Breast epithelium (tissue), 4 donors: ENCODE measurements at regions not wholly inside any gene's neighbourhood (a gene's known extent, or its start where the extent isn't known, plus 50 kb on each side); places are given as distances from the start of the nearest gene placed in this dataset.
A peak's percentile ranks its signal among the peaks of the same experiment; 100 is the strongest.

ENCODE experiments used
- DNase-seq, 2 donors: peaks; one replicate each; pipeline ENCODE4 v3.0.0-alpha.2; 2019; ENCODE audit warnings: low spot score in 2 of 2
- H3K27ac ChIP-seq, 2 donors: fragments of 200-600 bp; sonication (generic) in 1 of 2; one replicate each; pipeline ENCODE4 v1.5.1; 2016 to 2019; ENCODE audit warnings: mild to moderate bottlenecking in 1 of 2
- H3K27me3 ChIP-seq, 2 donors: fragments of 200-600 bp; sonication (generic) in 1 of 2; one replicate each; pipeline versions ENCODE4 v1.5.1 to v1.6.0; 2017 to 2019; ENCODE audit warnings: control low read depth in 1 of 2, mild to moderate bottlenecking in 1 of 2
- H3K36me3 ChIP-seq: fragments of 200-600 bp; one replicate; pipeline ENCODE4 v1.5.1; 2019
- H3K4me1 ChIP-seq, 2 donors: fragments of 200-600 bp; sonication (generic); one replicate each; pipeline ENCODE4 v1.5.1; 2016 to 2019; ENCODE audit warnings: control low read depth in 1 of 2
- H3K4me3 ChIP-seq, 3 donors: fragments of 200-600 bp; sonication (generic); 1 replicate in 2 of 3; 2 replicates in 1 of 3; pipeline ENCODE4 v1.5.1; 2016 to 2019; ENCODE audit warnings: mild to moderate bottlenecking in 3 of 3, moderate library complexity in 2 of 3
- H3K9me3 ChIP-seq, 2 donors: fragments of 200-600 bp; sonication (generic) in 1 of 2; one replicate each; pipeline ENCODE4 v1.5.1; 2016 to 2019; ENCODE audit warnings: control low read depth in 1 of 2
- POLR2A ChIP-seq: fragments of 450-650 bp; IDR thresholded peaks from one replicate; pipeline ENCODE4 v1.6.1; 2016; ENCODE audit warnings: antibody characterized with exemption, mild to moderate bottlenecking, moderate library complexity
- POLR2AphosphoS5 ChIP-seq, 3 donors: sonication (generic); formaldehyde crosslinking; IDR thresholded peaks; one replicate each; pipeline ENCODE4 v1.6.1; 2017; ENCODE audit warnings: antibody characterized with exemption in 3 of 3
- intact Hi-C: fragments of 100-400 bp; cut with DNase I; formaldehyde crosslinking; loops from one replicate; pipeline ENCODE4 v1.15.1; 2023; ENCODE audit warnings: low total_unique reads
- TF ChIP-seq, protein P1 (sequence below), 3 donors: fragments of 450-650 bp; IDR thresholded peaks; one replicate each; pipeline ENCODE4 v1.5.1; 2016 to 2017; ENCODE audit warnings: antibody characterized with exemption in 3 of 3, mild to moderate bottlenecking in 3 of 3, moderate library complexity in 3 of 3

DNA sequence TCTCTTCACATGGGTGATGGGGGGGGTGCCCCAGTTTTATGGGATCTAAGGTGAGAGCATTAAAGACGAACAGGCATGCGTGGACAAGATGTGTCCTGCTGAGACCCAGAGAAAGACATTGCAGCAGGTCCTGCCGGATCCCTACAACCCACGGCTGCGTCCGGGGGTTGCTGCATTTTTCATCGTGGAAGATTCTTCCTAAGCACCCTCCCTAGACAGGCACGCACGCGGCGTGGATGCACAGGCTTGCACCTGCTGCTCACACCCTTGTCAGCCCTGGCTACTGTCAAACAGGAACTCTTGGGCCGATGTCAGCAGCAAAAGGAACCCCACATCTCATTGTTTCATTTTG lies 280.6 kb upstream of the RTL1 start:
- H3K36me3 ChIP-seq, result no peaks in the 10 kb centered on the region
- H3K27ac ChIP-seq, result no peak overlapping the region
- DNase-seq, result peak in 1 of 2 donors; percentile 7
- peaks cover 0 to 12% of the 10 kb centered on the region in 2 donors for H3K27me3 ChIP-seq
- H3K9me3 ChIP-seq, result peaks cover 12 to 23% of the 10 kb centered on the region in 2 donors
- no peaks in the 10 kb centered on the region for H3K4me1 ChIP-seq
- intact Hi-C loops, result no loop called here
- TF ChIP-seq POLR2A (no peak), POLR2AphosphoS5 (IDR thresholded peaks at IDR 0.05) (no peak)
- TF ChIP-seq, protein P1, sequence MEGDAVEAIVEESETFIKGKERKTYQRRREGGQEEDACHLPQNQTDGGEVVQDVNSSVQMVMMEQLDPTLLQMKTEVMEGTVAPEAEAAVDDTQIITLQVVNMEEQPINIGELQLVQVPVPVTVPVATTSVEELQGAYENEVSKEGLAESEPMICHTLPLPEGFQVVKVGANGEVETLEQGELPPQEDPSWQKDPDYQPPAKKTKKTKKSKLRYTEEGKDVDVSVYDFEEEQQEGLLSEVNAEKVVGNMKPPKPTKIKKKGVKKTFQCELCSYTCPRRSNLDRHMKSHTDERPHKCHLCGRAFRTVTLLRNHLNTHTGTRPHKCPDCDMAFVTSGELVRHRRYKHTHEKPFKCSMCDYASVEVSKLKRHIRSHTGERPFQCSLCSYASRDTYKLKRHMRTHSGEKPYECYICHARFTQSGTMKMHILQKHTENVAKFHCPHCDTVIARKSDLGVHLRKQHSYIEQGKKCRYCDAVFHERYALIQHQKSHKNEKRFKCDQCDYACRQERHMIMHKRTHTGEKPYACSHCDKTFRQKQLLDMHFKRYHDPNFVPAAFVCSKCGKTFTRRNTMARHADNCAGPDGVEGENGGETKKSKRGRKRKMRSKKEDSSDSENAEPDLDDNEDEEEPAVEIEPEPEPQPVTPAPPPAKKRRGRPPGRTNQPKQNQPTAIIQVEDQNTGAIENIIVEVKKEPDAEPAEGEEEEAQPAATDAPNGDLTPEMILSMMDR (IDR thresholded peaks at IDR 0.05), result no peak
- no peak overlapping the region for H3K4me3 ChIP-seq

DNA sequence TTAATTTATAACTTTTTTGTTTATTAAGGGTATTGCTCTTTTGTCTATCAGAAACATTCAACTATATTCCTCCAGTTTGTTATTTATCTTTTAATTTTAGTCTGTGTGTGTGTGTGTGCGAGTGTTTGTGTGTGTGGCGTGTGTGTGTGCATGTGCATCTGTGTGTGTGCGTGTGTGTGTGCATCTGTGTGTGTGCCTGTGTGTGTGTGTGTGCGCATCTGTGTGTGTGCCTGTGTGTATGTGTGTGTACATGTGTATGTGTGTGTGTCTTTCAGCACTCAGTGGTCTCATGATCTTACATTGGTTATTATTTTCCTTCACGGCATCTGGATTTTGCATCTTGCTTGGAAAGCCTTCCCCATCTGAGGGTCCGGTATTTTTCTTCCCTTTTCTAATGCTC lies 281.1 kb upstream of the RTL1 start:
- Histone ChIP-seq H3K27me3 (peaks cover 0 to 12% of the 10 kb centered on the region in 2 donors), H3K4me1 (no peaks in the 10 kb centered on the region), H3K27ac (no peak overlapping the region), H3K36me3 (no peaks in the 10 kb centered on the region), H3K4me3 (no peak overlapping the region), H3K9me3 (peaks cover 12 to 18% of the 10 kb centered on the region in 2 donors)
- no peak for DNase-seq
- intact Hi-C loops, result no loop called here
- no peak for TF ChIP-seq POLR2AphosphoS5 (IDR thresholded peaks at IDR 0.05)
- TF ChIP-seq, protein P1 (IDR thresholded peaks at IDR 0.05), result no peak
- no peak for TF ChIP-seq POLR2A

DNA sequence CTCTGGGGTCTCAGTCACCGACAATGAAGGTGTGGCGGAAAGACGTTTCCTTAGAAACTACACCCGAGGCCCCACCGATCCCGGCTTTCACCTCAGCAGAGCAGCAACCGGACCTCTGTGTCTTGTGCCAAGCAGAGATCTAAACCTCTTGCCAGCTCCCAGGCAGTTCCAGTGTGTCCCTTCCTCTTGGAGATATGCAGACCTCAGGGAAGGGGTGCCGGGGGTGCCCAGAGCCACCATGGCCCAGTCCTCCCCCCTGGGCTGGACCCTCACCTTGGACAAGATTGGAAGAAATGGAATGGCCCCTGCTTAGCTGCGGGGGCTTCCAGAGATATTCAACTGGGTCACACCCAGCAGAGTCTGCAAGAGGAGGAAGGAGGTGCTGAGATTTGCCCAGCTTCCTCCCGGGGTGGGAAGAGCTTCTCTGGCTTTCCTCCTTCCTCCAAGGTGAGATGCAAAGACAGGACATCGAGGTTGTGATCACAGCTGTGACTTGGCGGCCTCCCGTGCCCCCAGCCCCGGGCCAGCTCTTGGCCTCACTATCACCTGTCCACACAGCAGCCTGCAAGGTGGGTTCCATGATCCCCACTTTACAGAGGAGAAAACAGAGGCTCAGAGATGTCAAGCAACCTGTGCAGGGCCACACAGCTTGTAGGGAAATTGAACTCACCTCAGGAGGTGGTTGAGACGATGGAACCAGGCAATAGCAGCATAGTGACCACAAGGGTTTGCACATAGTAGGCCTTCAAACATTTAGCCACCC lies 281.7 kb upstream of the RTL1 start:
- Histone ChIP-seq H3K4me3 (no peak overlapping the region), H3K36me3 (no peaks in the 10 kb centered on the region), H3K4me1 (no peaks in the 10 kb centered on the region), H3K27me3 (peaks cover 0 to 12% of the 10 kb centered on the region in 2 donors), H3K27ac (no peak overlapping the region), H3K9me3 (peaks cover 7 to 11% of the 10 kb centered on the region in 2 donors)
- peak; percentile 7 to 22 for DNase-seq
- intact Hi-C loops, result no loop called here
- TF ChIP-seq, protein P1 (IDR thresholded peaks at IDR 0.05), result no peak
- TF ChIP-seq POLR2AphosphoS5 (IDR thresholded peaks at IDR 0.05) (no peak), POLR2A (no peak)

DNA sequence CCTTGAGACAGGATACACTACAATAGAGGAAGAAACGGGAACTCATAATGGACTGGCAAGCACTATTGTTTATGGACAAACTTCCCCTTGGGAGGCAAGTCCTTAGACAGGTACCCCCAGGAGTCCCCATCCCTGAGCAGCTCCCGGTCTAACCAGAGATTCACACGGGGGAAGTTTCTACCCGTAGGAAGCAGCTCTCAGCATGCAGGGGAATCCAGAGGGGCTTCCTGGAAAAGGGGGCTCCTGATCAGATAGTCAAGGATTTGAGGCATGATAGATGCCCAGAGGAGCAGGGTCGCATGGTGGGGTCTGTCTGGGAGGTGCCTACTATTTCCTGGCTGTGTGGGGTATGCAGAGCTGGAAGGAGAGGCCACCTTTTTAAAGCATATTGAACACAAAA lies 282.4 kb upstream of the RTL1 start:
- peaks cover 0 to 4% of the 10 kb centered on the region in 2 donors for H3K9me3 ChIP-seq
- peaks cover 0 to 12% of the 10 kb centered on the region in 2 donors for H3K27me3 ChIP-seq
- no peak overlapping the region for H3K4me3 ChIP-seq
- TF ChIP-seq, protein P1 (IDR thresholded peaks at IDR 0.05), result no peak
- no peak for TF ChIP-seq POLR2AphosphoS5 (IDR thresholded peaks at IDR 0.05)
- no peak for TF ChIP-seq POLR2A
- peak in 1 of 2 donors; percentile 10 for DNase-seq
- H3K27ac ChIP-seq, result no peak overlapping the region
- H3K4me1 ChIP-seq, result no peaks in the 10 kb centered on the region
- intact Hi-C loops, result no loop called here
- H3K36me3 ChIP-seq, result no peaks in the 10 kb centered on the region

DNA sequence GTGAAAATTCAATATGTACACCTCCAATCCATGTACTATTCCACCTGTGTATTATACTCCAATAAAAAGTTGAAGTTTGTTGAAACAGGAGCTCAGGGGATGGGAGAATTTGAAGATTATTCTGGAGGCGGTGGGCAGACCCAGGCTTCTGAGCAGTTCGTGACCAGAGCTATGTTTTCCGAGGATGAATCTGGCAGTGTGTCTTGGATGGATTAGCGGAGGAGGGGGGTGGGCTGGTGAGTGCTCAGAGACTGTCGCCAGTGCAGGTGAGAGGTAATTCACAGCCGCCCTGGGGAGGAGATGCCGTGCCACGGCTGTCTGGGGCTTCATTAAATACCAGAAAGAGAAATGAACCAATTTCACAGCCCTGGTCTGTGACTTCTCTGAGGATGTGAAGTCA lies 283.0 kb upstream of the RTL1 start:
- H3K27me3 ChIP-seq, result peaks cover 0 to 12% of the 10 kb centered on the region in 2 donors
- no peaks in the 10 kb centered on the region for H3K36me3 ChIP-seq
- TF ChIP-seq, protein P1 (IDR thresholded peaks at IDR 0.05), result no peak
- TF ChIP-seq POLR2A (no peak), POLR2AphosphoS5 (IDR thresholded peaks at IDR 0.05) (no peak)
- H3K4me3 ChIP-seq, result no peak overlapping the region
- intact Hi-C loops, result no loop called here
- peaks cover 0 to 4% of the 10 kb centered on the region in 2 donors for H3K9me3 ChIP-seq
- H3K4me1 ChIP-seq, result no peaks in the 10 kb centered on the region
- peak in 1 of 2 donors; percentile 15 for DNase-seq
- no peak overlapping the region for H3K27ac ChIP-seq
